Loucy (cell line): ENCODE measurements at regions not wholly inside any gene's neighbourhood (a gene's known extent, or its start where the extent isn't known, plus 50 kb on each side); places are given as distances from the start of the nearest gene placed in this dataset.

Source experiments
- H2AFZ ChIP-seq: fragments of 200-600 bp; sonication (generic); 2 replicates; pipeline ENCODE4 v1.6.0; 2016; ENCODE audit warnings: antibody characterized with exemption, mild to moderate bottlenecking, low read length, moderate library complexity
- H3F3A ChIP-seq: fragments of 200-600 bp; 2 replicates; pipeline ENCODE4 v1.6.0; 2016; ENCODE audit warnings: antibody characterized with exemption, low read depth, mild to moderate bottlenecking
- H3K27me3 ChIP-seq: fragments of 200-600 bp; sonication (generic); 2 replicates; pipeline ENCODE4 v1.6.1; 2014; ENCODE audit warnings: low read length, mild to moderate bottlenecking; ENCODE audit not compliant: insufficient read depth, poor library complexity, severe bottlenecking
- H3K36me3 ChIP-seq: fragments of 200-600 bp; sonication (generic); 2 replicates; pipeline ENCODE4 v1.6.1; 2016; ENCODE audit warnings: low read length; ENCODE audit not compliant: insufficient read depth
- H3K4me1 ChIP-seq: fragments of 200-600 bp; sonication (generic); 2 replicates; pipeline ENCODE4 v1.5.1; 2014; ENCODE audit warnings: low read length, mild to moderate bottlenecking; ENCODE audit not compliant: insufficient read depth, poor library complexity, severe bottlenecking
- H3K4me2 ChIP-seq: fragments of 200-600 bp; sonication (generic); 2 replicates; pipeline ENCODE4 v1.6.0; 2014; ENCODE audit warnings: antibody characterized with exemption, low read length, low read depth, mild to moderate bottlenecking; ENCODE audit not compliant: poor library complexity, severe bottlenecking
- H3K4me3 ChIP-seq: fragments of 200-600 bp; sonication (generic); 2 replicates; pipeline ENCODE4 v1.5.1; 2014; ENCODE audit warnings: low read length, mild to moderate bottlenecking, mixed read lengths; ENCODE audit not compliant: poor library complexity, severe bottlenecking
- H3K79me2 ChIP-seq: fragments of 200-600 bp; sonication (generic); 2 replicates; pipeline ENCODE4 v1.6.1; 2014; ENCODE audit warnings: low read length; ENCODE audit not compliant: insufficient read depth
- H3K9ac ChIP-seq: fragments of 200-600 bp; sonication (generic); 2 replicates; pipeline ENCODE4 v1.6.0; 2014; ENCODE audit warnings: mild to moderate bottlenecking, low read depth, low read length, moderate library complexity; ENCODE audit not compliant: poor library complexity, severe bottlenecking
- H3K9me2 ChIP-seq: fragments of 200-600 bp; sonication (generic); replicated peaks from 2 replicates; pipeline ENCODE4 v1.6.1; 2016; ENCODE audit warnings: low read depth, low read length, mixed read lengths
- H3K9me3 ChIP-seq: fragments of 200-600 bp; sonication (generic); 2 replicates; pipeline ENCODE4 v1.6.1; 2014; ENCODE audit warnings: mild to moderate bottlenecking, antibody characterized with exemption, low read length, low read depth; ENCODE audit not compliant: insufficient read depth
- H4K20me1 ChIP-seq: fragments of 200-600 bp; sonication (generic); 2 replicates; pipeline ENCODE4 v1.6.0; 2014; ENCODE audit warnings: antibody characterized with exemption, low read length, mild to moderate bottlenecking; ENCODE audit not compliant: insufficient read depth, poor library complexity, severe bottlenecking
- CTCF ChIP-seq: fragments of 200-600 bp; sonication (generic); conservative IDR thresholded peaks from 2 replicates; pipeline ENCODE4 v1.5.1; 2014; ENCODE audit warnings: mild to moderate bottlenecking, antibody characterized with exemption, low read length
- EZH2phosphoT487 ChIP-seq: fragments of 200-600 bp; IDR thresholded peaks from 2 replicates; pipeline ENCODE4 v1.6.1; 2018; ENCODE audit warnings: antibody characterized with exemption, mild to moderate bottlenecking, moderate library complexity, borderline replicate concordance

GRCh38 chr18:39561126-39561525 lies 1995.5 kb upstream of the CELF4 start:
- H3K36me3 ChIP-seq, result no peaks in the 10 kb centered on the region
- no peak overlapping the region for H2AFZ ChIP-seq
- H3K9me2 ChIP-seq, result no peaks in the 10 kb centered on the region
- H3K9ac ChIP-seq, result no peak overlapping the region
- TF ChIP-seq EZH2phosphoT487 (no peak), CTCF (no peak)
- no peaks in the 10 kb centered on the region for H3K4me1 ChIP-seq
- H3K4me3 ChIP-seq, result no peak overlapping the region
- no peaks in the 10 kb centered on the region for H3K9me3 ChIP-seq
- H3K4me2 ChIP-seq, result no peak overlapping the region
- no peaks in the 10 kb centered on the region for H3K27me3 ChIP-seq
- H4K20me1 ChIP-seq, result no peaks in the 10 kb centered on the region
- H3F3A ChIP-seq, result no peaks in the 10 kb centered on the region
- H3K79me2 ChIP-seq, result no peaks in the 10 kb centered on the region

- H3K9me2 ChIP-seq, result no peaks in the 10 kb centered on the region
- H3K36me3 ChIP-seq, result no peaks in the 10 kb centered on the region
- H3K79me2 ChIP-seq, result no peaks in the 10 kb centered on the region
- no peaks in the 10 kb centered on the region for H4K20me1 ChIP-seq
- no peak overlapping the region for H3K9ac ChIP-seq
- H3K4me3 ChIP-seq, result no peak overlapping the region
- TF ChIP-seq EZH2phosphoT487 (no peak), CTCF (no peak)
- H3K4me2 ChIP-seq, result no peak overlapping the region
- H3K4me1 ChIP-seq, result no peaks in the 10 kb centered on the region
- no peak overlapping the region for H2AFZ ChIP-seq
- H3K9me3 ChIP-seq, result no peaks in the 10 kb centered on the region
- no peaks in the 10 kb centered on the region for H3K27me3 ChIP-seq
- H3F3A ChIP-seq, result no peaks in the 10 kb centered on the region
These were observed 1993.1 kb upstream of the CELF4 start for GRCh38 chr18:39558658-39559057.

- Histone ChIP-seq H3K4me2 (no peak overlapping the region), H4K20me1 (no peaks in the 10 kb centered on the region), H3K4me3 (no peak overlapping the region), H3K9ac (no peak overlapping the region), H3K4me1 (no peaks in the 10 kb centered on the region), H3K36me3 (no peaks in the 10 kb centered on the region), H3K27me3 (no peaks in the 10 kb centered on the region), H3K9me2 (no peaks in the 10 kb centered on the region), H3F3A (no peaks in the 10 kb centered on the region), H2AFZ (no peak overlapping the region), H3K9me3 (no peaks in the 10 kb centered on the region), H3K79me2 (no peaks in the 10 kb centered on the region)
- no peak for TF ChIP-seq EZH2phosphoT487
- TF ChIP-seq CTCF, result no peak
These were observed 1989.9 kb upstream of the CELF4 start for GRCh38 chr18:39555496-39555895.
